Prostate gland (tissue), 2 donors: ENCODE measurements at regions not wholly inside any gene's neighbourhood (a gene's known extent, or its start where the extent isn't known, plus 50 kb on each side); places are given as distances from the start of the nearest gene placed in this dataset.

Source experiments
- CTCF ChIP-seq, 4 experiments: fragments of 200-600 bp in 2 of 4; fragments of 450-650 bp in 2 of 4; sonication (generic) in 2 of 4; IDR thresholded peaks; 1 replicate in 3 of 4; 2 replicates in 1 of 4; pipeline ENCODE4 v1.5.1; 2016 to 2019; ENCODE audit warnings: antibody characterized with exemption in 4 of 4, mild to moderate bottlenecking in 2 of 4, moderate library complexity in 2 of 4
- POLR2A ChIP-seq: fragments of 450-650 bp; IDR thresholded peaks from one replicate; pipeline ENCODE4 v1.6.1; 2016; ENCODE audit warnings: antibody characterized with exemption, mild to moderate bottlenecking

GRCh38 chr3:124161448-124161847 lies 169.5 kb upstream of the ROPN1 start:
- no peak for TF ChIP-seq POLR2A
- TF ChIP-seq CTCF (IDR thresholded peaks at IDR 0.05): no peak
